ENCODE measurements at regions not wholly inside any gene's neighbourhood (a gene's known extent, or its start where the extent isn't known, plus 50 kb on each side); places are given as distances from the start of the nearest gene placed in this dataset.
A peak's percentile ranks its signal among the peaks of the same experiment; 100 is the strongest.

GRCh38 chr9:105993921-105994715 is 299.8 kb downstream of the TMEM38B start:
- no peak overlapping the region for H3K4me3 ChIP-seq (ENCODE audit: low read depth, low read length)
- BruUV-seq (replicated peaks), result no TSS peak
- no peak for DNase-seq
- no peaks in the 10 kb centered on the region for H3K27me3 Mint-ChIP-seq (ENCODE audit: insufficient read depth, unreplicated experiment)
- intact Hi-C loops (cut with micrococcal nuclease; ENCODE audit: unreplicated experiment), result no loop called here
- H3K27me3 ChIP-seq (replicated peaks; ENCODE audit: control insufficient read depth, insufficient read depth, low read length), result no peaks in the 10 kb centered on the region
- CTCF ChIA-PET, result no interaction called here
- H3K4me3 Mint-ChIP-seq (ENCODE audit: unreplicated experiment), result no peak overlapping the region
- H3K9me3 ChIP-seq, result no peaks in the 10 kb centered on the region
- no peaks in the 10 kb centered on the region for H3K9me3 Mint-ChIP-seq (ENCODE audit: unreplicated experiment)
- H3K4me1 Mint-ChIP-seq (ENCODE audit: low read depth, unreplicated experiment), result no peaks in the 10 kb centered on the region
- H3K4me1 ChIP-seq, result no peaks in the 10 kb centered on the region
- H3K36me3 Mint-ChIP-seq (ENCODE audit: insufficient read depth, unreplicated experiment), result no peaks in the 10 kb centered on the region
- no peaks in the 10 kb centered on the region for H3K36me3 ChIP-seq (ENCODE audit: control insufficient read depth, insufficient read depth, low read length)
- POLR2A ChIA-PET, result no interaction called here
- no peak overlapping the region for H3K27ac Mint-ChIP-seq (ENCODE audit: unreplicated experiment)
- no peak for TF ChIP-seq CTCF (IDR thresholded peaks at IDR 0.05; ENCODE audit: insufficient read depth in 1 of 2, low read depth in 1 of 2, low read length in 1 of 2, severe bottlenecking in 1 of 2, unreplicated experiment in 1 of 2)

GRCh38 chr9:105994970-105995369 is 300.6 kb downstream of the TMEM38B start:
- DNase-seq, result peak in 1 of 2 experiments; percentile 5
- H3K9me3 Mint-ChIP-seq (ENCODE audit: unreplicated experiment), result no peaks in the 10 kb centered on the region
- POLR2A ChIA-PET, result no interaction called here
- Histone ChIP-seq H3K36me3 (ENCODE audit: control insufficient read depth, insufficient read depth, low read length) (no peaks in the 10 kb centered on the region), H3K9me3 (no peaks in the 10 kb centered on the region), H3K4me1 (no peaks in the 10 kb centered on the region), H3K4me3 (ENCODE audit: low read depth, low read length) (no peak overlapping the region), H3K27me3 (replicated peaks; ENCODE audit: control insufficient read depth, insufficient read depth, low read length) (no peaks in the 10 kb centered on the region)
- no peak overlapping the region for H3K27ac Mint-ChIP-seq (ENCODE audit: unreplicated experiment)
- no peak for TF ChIP-seq CTCF (IDR thresholded peaks at IDR 0.05; ENCODE audit: insufficient read depth in 1 of 2, low read depth in 1 of 2, low read length in 1 of 2, severe bottlenecking in 1 of 2, unreplicated experiment in 1 of 2)
- BruUV-seq (replicated peaks), result no TSS peak
- intact Hi-C loops (cut with micrococcal nuclease; ENCODE audit: unreplicated experiment), result no loop called here
- H3K27me3 Mint-ChIP-seq (ENCODE audit: insufficient read depth, unreplicated experiment), result no peaks in the 10 kb centered on the region
- no peaks in the 10 kb centered on the region for H3K4me1 Mint-ChIP-seq (ENCODE audit: low read depth, unreplicated experiment)
- CTCF ChIA-PET, result no interaction called here
- no peak overlapping the region for H3K4me3 Mint-ChIP-seq (ENCODE audit: unreplicated experiment)
- no peaks in the 10 kb centered on the region for H3K36me3 Mint-ChIP-seq (ENCODE audit: insufficient read depth, unreplicated experiment)

- Histone ChIP-seq H3K4me3 (ENCODE audit: low read depth, low read length) (no peak overlapping the region), H3K27me3 (replicated peaks; ENCODE audit: control insufficient read depth, insufficient read depth, low read length) (no peaks in the 10 kb centered on the region), H3K36me3 (ENCODE audit: control insufficient read depth, insufficient read depth, low read length) (no peaks in the 10 kb centered on the region), H3K9me3 (no peaks in the 10 kb centered on the region), H3K4me1 (no peaks in the 10 kb centered on the region)
- peaks cover 17% of the 10 kb centered on the region for H3K9me3 Mint-ChIP-seq (ENCODE audit: unreplicated experiment)
- TF ChIP-seq CTCF (IDR thresholded peaks at IDR 0.05; ENCODE audit: insufficient read depth in 1 of 2, low read depth in 1 of 2, low read length in 1 of 2, severe bottlenecking in 1 of 2, unreplicated experiment in 1 of 2), result no peak
- no TSS peak for BruUV-seq (replicated peaks)
- H3K36me3 Mint-ChIP-seq (ENCODE audit: insufficient read depth, unreplicated experiment), result no peaks in the 10 kb centered on the region
- H3K4me1 Mint-ChIP-seq (ENCODE audit: low read depth, unreplicated experiment), result no peaks in the 10 kb centered on the region
- DNase-seq, result no peak
- no peaks in the 10 kb centered on the region for H3K27me3 Mint-ChIP-seq (ENCODE audit: insufficient read depth, unreplicated experiment)
- intact Hi-C loops (cut with micrococcal nuclease; ENCODE audit: unreplicated experiment), result no loop called here
- H3K4me3 Mint-ChIP-seq (ENCODE audit: unreplicated experiment), result no peak overlapping the region
- H3K27ac Mint-ChIP-seq (ENCODE audit: unreplicated experiment), result no peak overlapping the region
- POLR2A ChIA-PET, result no interaction called here
- CTCF ChIA-PET, result no interaction called here
These were observed 322.9 kb downstream of the TMEM38B start for GRCh38 chr9:106017198-106017740.
